ENCODE measurements at regions not wholly inside any gene's neighbourhood (a gene's known extent, or its start where the extent isn't known, plus 50 kb on each side); places are given as distances from the start of the nearest gene placed in this dataset.

GRCh38 chr14:103228076-103228806 is 105.0 kb downstream of the TNFAIP2 start:
- Histone ChIP-seq H3K4me2 (ENCODE audit: low read depth, low read length) (no peak overlapping the region), H3K9me1 (ENCODE audit: insufficient read depth, low read length) (no peaks in the 10 kb centered on the region), H2BK120ac (ENCODE audit: low read depth, low read length) (no peak overlapping the region), H3K56ac (ENCODE audit: extremely low read depth, insufficient read depth, low read length) (no peak overlapping the region), H3K4ac (ENCODE audit: low read depth, low read length) (no peak overlapping the region), H3K79me1 (ENCODE audit: low read depth in 1 of 2, low read length in 2 of 2) (no peaks in the 10 kb centered on the region), H3K27me3 (ENCODE audit: control insufficient read depth, insufficient read depth, low read length) (peaks cover 29% of the 10 kb centered on the region), H3K36me3 (ENCODE audit: control insufficient read depth, insufficient read depth, low read length) (no peaks in the 10 kb centered on the region), H3K9ac (ENCODE audit: low read depth, low read length) (no peak overlapping the region), H4K20me1 (ENCODE audit: insufficient read depth, low read length) (no peaks in the 10 kb centered on the region), H4K91ac (ENCODE audit: insufficient read depth, low read depth, low read length) (no peak overlapping the region), H2AK5ac (ENCODE audit: low read depth, low read length) (no peak overlapping the region), H3K4me3 (ENCODE audit: insufficient read depth, low read depth, low read length) (no peak overlapping the region), H4K8ac (ENCODE audit: low read depth in 2 of 2, low read length in 2 of 2) (no peak overlapping the region), H2BK20ac (ENCODE audit: low read depth, low read length) (no peak overlapping the region), H3K4me1 (ENCODE audit: control insufficient read depth, insufficient read depth, low read length) (no peaks in the 10 kb centered on the region), H2AK9ac (replicated peaks; ENCODE audit: low read depth, low read length, poor library complexity) (no peak overlapping the region), H3K18ac (ENCODE audit: low read depth, low read length) (no peak overlapping the region), H2AFZ (replicated peaks; ENCODE audit: low read length, poor library complexity) (no peak overlapping the region), H4K5ac (ENCODE audit: low read depth, low read length) (no peak overlapping the region), H2BK5ac (ENCODE audit: low read depth, low read length, poor library complexity, severe bottlenecking) (no peak overlapping the region), H3K9me3 (ENCODE audit: control insufficient read depth, insufficient read depth, low read length) (no peaks in the 10 kb centered on the region), H2BK15ac (ENCODE audit: low read depth, low read length) (no peak overlapping the region), H3K27ac (ENCODE audit: insufficient read depth, low read length) (no peak overlapping the region), H3K23ac (ENCODE audit: low read depth, low read length) (no peak overlapping the region), H3K14ac (replicated peaks; ENCODE audit: low read depth, low read length) (no peak overlapping the region)
- BruUV-seq (replicated peaks) = no TSS peak
- TF ChIP-seq, protein P1, sequence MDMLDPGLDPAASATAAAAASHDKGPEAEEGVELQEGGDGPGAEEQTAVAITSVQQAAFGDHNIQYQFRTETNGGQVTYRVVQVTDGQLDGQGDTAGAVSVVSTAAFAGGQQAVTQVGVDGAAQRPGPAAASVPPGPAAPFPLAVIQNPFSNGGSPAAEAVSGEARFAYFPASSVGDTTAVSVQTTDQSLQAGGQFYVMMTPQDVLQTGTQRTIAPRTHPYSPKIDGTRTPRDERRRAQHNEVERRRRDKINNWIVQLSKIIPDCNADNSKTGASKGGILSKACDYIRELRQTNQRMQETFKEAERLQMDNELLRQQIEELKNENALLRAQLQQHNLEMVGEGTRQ (IDR thresholded peaks at IDR 0.05; ENCODE audit: low read depth, low read length) = no peak
- TF ChIP-seq POLR2A (IDR thresholded peaks at IDR 0.05; ENCODE audit: low read depth, low read length) = no peak
- TF ChIP-seq NFE2L2 (IDR thresholded peaks at IDR 0.05; ENCODE audit: low read depth, low read length) = no peak
- no peak for TF ChIP-seq RAD21 (IDR thresholded peaks at IDR 0.05; ENCODE audit: low read length)
- TF ChIP-seq CHD1 (IDR thresholded peaks at IDR 0.05; ENCODE audit: low read depth, low read length) = no peak
- 82% methylated on average over 3 of the region's 8 CpGs; no CpG with 5 or more reads in 1 of the 2 experiments for WGBS, 2 experiments (ENCODE audit: extremely low coverage in 2 of 2, insufficient read length in 1 of 2)
- ChIA-PET POLR2A (ENCODE audit: unreplicated experiment) (no interaction called here), CTCF (no interaction called here)
- in situ Hi-C loops (cut with MboI; ENCODE audit: low sequenced_read_pairs) = no loop called here
- no peak for DNase-seq
- ATAC-seq (ENCODE audit: low read depth) = no peak
- dilution Hi-C loops (cut with HindIII; ENCODE audit: low sequenced_read_pairs, unreplicated experiment) = no loop called here
- intact Hi-C loops (cut with micrococcal nuclease) = no loop called here
